ENCODE measurements at regions not wholly inside any gene's neighbourhood (a gene's known extent, or its start where the extent isn't known, plus 50 kb on each side); places are given as distances from the start of the nearest gene placed in this dataset.

DNA sequence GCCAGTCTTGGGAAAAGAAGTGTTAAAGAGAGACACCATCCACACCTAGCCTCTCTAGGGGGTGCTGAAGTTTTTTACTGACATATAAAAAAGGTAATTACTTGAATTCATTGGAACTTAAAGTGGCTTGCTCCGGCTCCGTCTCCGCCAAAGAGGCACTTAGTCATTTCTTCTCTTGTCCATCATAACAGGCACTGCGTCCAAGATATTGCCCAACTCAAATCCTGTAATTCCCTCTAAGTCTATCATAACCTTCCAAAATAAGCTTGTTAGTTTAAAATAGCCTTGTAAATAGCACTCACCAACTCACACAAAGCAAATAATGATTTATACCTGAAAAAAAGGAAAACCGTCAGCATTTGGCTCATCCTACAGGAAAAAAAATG lies 160.5 kb downstream of the ZBTB18 start:
- Histone ChIP-seq H3K4me2 (no peak overlapping the region), H3K36me3 (ENCODE audit: insufficient read depth) (no peaks in the 10 kb centered on the region), H3K27me3 (ENCODE audit: insufficient read depth, low read depth) (no peaks in the 10 kb centered on the region), H2AFZ (ENCODE audit: low read depth) (no peak overlapping the region), H3K9ac (no peak overlapping the region), H4K20me1 (ENCODE audit: insufficient read depth) (no peaks in the 10 kb centered on the region), H3K79me2 (ENCODE audit: insufficient read depth, low read depth) (no peaks in the 10 kb centered on the region), H3K27ac (no peak overlapping the region), H3K4me3 (IDR thresholded peaks at IDR 0.05; ENCODE audit: insufficient read depth, low read depth, low read length) (no peak overlapping the region), H3K4me1 (ENCODE audit: low read depth, poor library complexity, severe bottlenecking) (no peaks in the 10 kb centered on the region)
- no peak for TF ChIP-seq CTCF (conservative IDR thresholded peaks at IDR 0.05; ENCODE audit: low read depth, low read length)

DNA sequence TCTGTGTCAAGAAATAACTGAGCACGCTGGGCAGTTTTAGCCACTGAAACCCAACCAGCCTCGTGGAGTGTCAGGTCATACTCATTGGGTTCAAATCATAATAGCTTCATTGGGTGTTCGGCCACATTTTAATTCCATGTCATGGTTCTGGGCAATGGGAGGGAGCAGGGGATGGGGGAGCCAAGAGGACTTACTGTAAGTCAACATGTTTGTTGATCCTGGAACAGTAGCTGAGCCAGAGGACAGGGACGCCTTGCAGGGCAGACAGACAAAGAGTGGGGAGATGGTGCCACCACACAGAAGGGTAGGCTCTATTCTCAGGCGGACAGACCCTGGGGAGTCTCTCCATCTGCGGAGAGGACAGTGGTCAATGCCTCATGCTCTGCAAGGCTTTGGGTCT lies 161.1 kb downstream of the ZBTB18 start:
- no peak overlapping the region for H3K4me3 ChIP-seq (IDR thresholded peaks at IDR 0.05; ENCODE audit: insufficient read depth, low read depth, low read length)
- H3K9ac ChIP-seq = no peak overlapping the region
- no peak for TF ChIP-seq CTCF (conservative IDR thresholded peaks at IDR 0.05; ENCODE audit: low read depth, low read length)
- H3K27me3 ChIP-seq (ENCODE audit: insufficient read depth, low read depth) = no peaks in the 10 kb centered on the region
- H3K79me2 ChIP-seq (ENCODE audit: insufficient read depth, low read depth) = no peaks in the 10 kb centered on the region
- H3K36me3 ChIP-seq (ENCODE audit: insufficient read depth) = no peaks in the 10 kb centered on the region
- H3K27ac ChIP-seq = no peak overlapping the region
- no peaks in the 10 kb centered on the region for H3K4me1 ChIP-seq (ENCODE audit: low read depth, poor library complexity, severe bottlenecking)
- no peak overlapping the region for H2AFZ ChIP-seq (ENCODE audit: low read depth)
- H4K20me1 ChIP-seq (ENCODE audit: insufficient read depth) = no peaks in the 10 kb centered on the region
- no peak overlapping the region for H3K4me2 ChIP-seq

- Histone ChIP-seq H3K9ac (no peak overlapping the region), H3K4me2 (no peak overlapping the region), H3K4me1 (ENCODE audit: low read depth, poor library complexity, severe bottlenecking) (no peaks in the 10 kb centered on the region), H3K79me2 (ENCODE audit: insufficient read depth, low read depth) (no peaks in the 10 kb centered on the region), H4K20me1 (ENCODE audit: insufficient read depth) (no peaks in the 10 kb centered on the region), H3K27me3 (ENCODE audit: insufficient read depth, low read depth) (no peaks in the 10 kb centered on the region), H2AFZ (ENCODE audit: low read depth) (no peak overlapping the region), H3K27ac (no peak overlapping the region), H3K36me3 (ENCODE audit: insufficient read depth) (no peaks in the 10 kb centered on the region), H3K4me3 (IDR thresholded peaks at IDR 0.05; ENCODE audit: insufficient read depth, low read depth, low read length) (no peak overlapping the region)
- no peak for TF ChIP-seq CTCF (conservative IDR thresholded peaks at IDR 0.05; ENCODE audit: low read depth, low read length)
These were observed 161.9 kb downstream of the ZBTB18 start for GRCh38 chr1:244212797-244213475.

DNA sequence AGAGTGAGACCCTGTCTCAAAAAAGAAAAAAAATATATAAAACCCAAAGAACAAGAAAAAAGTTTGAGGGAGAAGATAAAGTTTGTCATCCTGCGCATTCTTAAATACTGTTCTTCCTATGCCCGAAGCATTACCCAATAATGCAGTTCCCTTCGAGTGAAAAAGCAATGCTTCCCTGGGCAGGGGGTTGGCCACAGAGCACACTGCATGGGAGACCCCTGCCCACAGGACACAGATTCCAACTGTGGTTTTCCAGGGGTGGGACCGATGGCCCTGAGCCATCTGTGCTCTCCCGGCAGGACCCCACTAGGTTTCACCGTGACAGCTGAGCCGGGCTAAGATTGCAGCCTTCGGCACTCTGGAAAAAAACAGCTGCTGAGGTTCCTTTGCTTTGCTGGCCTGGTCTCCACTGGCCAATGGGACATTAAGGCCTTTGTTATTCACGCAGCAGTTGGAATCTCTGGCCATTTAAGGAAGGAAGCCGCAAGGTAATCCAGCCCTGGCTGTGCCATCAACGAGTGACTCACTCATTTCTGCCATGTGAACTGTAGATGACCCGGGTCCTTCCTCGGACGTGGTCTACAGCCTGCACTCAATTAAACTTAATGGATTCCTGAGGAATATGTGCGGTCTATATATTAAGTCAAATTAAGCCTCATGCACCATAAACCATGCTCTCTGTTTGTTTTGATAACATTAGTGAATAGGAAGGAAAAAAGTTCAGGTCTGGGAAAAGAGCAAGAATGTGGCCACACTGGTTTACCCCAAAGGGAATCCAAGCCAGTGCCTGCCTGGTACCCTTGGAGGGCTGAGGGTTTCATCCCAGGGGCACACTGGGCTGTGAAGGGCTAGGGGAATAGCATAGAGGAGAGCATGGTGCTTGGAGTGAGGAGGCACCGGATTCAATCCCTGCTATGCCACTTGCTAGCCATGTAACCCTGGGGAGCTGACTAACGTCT lies 163.2 kb downstream of the ZBTB18 start:
- Histone ChIP-seq H3K36me3 (ENCODE audit: insufficient read depth) (no peaks in the 10 kb centered on the region), H4K20me1 (ENCODE audit: insufficient read depth) (no peaks in the 10 kb centered on the region), H2AFZ (ENCODE audit: low read depth) (no peak overlapping the region), H3K4me1 (ENCODE audit: low read depth, poor library complexity, severe bottlenecking) (no peaks in the 10 kb centered on the region), H3K27ac (no peak overlapping the region), H3K4me2 (no peak overlapping the region), H3K79me2 (ENCODE audit: insufficient read depth, low read depth) (no peaks in the 10 kb centered on the region), H3K27me3 (ENCODE audit: insufficient read depth, low read depth) (no peaks in the 10 kb centered on the region), H3K4me3 (IDR thresholded peaks at IDR 0.05; ENCODE audit: insufficient read depth, low read depth, low read length) (no peak overlapping the region), H3K9ac (no peak overlapping the region)
- no peak for TF ChIP-seq CTCF (conservative IDR thresholded peaks at IDR 0.05; ENCODE audit: low read depth, low read length)
